ENCODE measurements at regions not wholly inside any gene's neighbourhood (a gene's known extent, or its start where the extent isn't known, plus 50 kb on each side); places are given as distances from the start of the nearest gene placed in this dataset.
"Not testable (repeated sequence)": the region's sequence is repeated elsewhere in the genome, so short reads cannot be mapped to it uniquely, and the experiment has no call there.

DNA sequence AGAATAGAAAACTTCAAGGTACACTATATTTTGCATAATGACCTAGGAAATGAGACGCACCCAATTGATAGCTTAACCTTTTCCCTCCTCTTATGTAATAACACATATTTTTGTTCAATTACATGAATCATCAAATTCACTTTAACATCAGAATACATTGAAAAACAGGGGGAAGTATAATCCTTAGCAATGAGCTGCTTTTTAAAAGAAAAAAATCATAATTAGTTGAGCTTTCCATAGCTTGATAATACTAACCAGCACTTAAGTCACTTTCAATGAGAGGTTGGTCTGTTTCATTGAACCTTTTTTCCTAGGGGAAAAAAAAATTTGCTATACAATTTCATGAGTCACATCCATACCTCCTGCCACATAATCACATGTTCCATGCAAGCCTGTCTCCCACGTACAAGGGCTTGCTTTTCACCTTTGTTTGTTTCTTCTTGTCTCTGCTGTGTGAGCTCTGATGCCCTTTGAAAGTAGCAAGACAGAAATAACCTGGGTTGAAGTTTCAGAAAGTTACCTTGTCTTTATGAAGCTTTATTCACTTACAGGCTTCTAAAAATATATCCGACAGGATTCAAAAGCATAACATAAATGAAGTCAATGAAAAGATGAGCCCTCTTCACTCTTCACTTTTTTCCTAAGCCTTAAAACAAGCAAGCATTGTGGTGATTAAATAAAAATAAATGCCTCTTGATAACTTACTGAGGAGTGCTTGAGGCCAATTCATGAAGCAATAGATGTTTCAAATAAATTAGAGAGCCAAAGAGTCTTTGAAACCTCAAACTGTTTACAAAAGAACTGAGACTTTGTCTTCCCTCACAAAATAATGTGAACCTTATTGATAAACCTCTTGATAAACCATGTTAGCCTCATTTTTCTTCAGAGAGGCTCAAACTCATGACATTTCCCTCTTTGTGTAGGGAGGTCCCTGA, 108.5 kb downstream of the FEM1C start:
- no peak for DNase-seq

DNA sequence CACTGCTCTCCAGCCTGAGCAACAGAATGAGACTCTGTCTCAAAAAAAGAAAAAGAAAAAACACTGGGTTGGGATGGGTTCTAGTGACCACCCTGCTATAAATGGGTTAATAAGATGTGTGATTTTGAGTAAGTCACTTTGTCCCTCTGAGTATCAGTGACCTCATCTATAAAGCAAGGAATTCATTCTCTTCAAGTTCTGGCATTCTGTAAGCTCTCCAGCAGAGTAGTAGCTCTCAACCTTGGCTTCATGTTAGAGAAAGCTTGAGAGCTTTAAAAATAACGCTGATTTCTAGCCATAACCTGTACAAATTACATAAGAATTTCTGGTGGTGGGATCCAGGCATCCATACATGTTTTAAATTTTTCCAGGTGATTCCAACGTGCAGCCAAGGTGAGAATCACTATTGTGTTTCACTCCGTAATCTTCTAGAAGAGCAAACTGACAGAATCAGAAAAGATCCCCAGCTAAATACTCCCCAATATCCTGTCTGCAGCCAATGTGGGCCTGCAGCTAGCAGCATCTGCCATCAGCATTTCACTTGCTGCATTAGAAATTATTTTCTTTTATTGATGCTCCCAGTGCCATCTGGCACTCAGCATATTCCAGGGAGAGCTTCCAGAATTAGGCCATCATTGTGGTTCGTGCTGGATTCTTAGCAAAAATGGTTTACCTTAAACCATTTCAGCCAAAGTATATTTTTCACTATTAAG, 109.4 kb downstream of the FEM1C start:
- DNase-seq: no peak

DNA sequence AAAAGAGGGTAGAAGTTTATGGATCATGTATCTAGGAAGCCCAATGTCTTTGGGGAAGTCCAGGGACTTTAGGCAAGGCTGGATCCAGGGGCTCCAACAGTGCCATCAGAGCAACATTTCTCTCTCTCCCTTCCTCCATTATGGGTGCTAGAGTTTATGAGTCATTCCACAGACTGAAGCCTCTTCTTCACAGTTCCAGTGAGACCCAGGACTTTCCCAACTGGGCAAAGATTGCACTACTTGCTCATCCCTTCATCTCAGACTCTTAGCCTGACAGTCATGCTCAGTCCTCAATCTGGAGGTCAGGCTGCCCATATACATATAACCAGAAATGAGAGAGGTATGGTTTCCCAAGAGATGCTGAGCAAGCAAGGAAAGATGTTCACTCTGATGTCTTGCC, 110.7 kb downstream of the FEM1C start:
- DNase-seq: no peak

DNA sequence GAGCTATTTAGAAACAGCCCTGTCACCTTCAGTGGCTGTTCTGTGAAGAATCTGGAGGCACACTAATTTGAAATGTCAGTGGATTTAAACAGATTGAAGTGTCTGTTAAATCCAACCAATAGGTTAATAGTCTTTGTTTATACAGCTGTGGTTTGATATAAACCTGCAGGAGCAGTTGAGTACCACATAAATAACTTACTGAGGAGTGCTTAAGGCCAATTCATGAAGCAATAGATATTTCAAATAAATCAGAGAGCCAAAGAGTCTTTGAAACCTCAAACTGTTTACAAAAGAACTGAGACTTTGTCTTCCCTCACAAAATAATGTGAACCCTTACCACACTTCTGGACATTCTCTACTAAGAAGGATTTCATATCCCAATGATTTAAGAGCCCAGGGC, 111.9 kb downstream of the FEM1C start:
- DNase-seq: no peak

DNA sequence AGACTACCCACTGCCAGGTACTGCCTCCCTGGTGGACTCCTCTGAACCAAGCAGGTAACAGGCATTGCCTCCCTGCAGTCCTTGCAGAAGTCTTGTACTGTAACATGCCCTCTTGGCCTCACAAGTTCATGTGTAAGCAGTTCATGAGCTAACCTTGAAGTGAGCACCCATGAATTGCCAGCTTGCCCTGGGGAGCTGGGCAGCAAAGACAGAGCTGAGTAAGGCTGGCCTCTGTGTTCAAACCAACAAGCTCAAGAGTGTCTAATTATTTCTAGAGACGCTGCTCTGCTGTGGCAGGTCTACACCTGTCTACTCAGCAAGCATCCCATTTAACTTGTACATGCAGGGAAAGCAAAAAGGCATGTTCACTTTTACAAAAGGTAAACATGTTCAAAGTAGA, 113.5 kb downstream of the FEM1C start:
- DNase-seq: no peak

DNA sequence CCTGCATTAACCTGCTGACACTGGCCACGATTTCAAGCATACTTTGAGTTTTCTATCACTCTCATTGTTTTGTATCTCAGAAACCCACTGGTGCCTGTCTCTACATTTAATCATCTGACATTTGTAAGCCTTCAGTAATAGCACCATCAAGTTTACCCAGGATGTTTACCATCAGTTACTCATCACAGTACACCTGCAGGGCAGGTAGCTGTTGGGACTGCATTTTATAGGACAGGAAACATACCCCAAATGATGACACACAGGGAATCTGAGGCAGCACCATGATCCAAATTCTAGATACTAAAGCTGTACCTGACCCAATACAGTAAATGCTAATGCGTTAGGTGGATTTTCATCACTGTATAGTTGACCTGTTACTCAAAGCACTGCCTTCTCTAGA, 114.2 kb downstream of the FEM1C start:
- no peak for DNase-seq

DNA sequence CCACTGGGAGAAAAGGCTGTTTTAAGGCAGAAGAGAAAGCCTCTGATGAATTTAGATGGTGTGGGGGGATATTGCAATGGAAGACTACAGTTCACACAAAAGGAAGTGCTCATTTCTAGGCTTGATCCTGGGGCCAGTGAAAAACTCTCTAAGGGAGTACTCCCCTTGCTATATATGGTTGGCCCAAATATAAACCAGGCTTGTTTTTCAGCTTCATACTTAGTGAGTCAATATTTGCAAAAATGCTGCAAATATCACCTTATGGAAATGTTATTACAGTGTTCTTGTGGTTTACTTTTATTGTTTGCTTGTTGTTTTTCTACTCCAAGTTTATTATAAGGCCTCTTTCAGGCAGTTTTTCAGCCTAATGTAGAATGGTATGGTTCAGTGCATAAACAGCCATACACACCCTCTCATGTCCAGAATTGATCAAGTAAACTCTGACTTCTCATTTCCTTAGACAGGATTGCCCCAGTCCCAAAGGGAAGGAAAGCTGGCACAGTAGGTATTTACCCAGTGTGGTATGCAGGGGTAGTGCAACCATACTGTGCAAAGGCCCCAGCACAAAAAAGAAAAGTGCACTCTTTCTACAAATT, 115.1 kb downstream of the FEM1C start:
- no peak for DNase-seq

DNA sequence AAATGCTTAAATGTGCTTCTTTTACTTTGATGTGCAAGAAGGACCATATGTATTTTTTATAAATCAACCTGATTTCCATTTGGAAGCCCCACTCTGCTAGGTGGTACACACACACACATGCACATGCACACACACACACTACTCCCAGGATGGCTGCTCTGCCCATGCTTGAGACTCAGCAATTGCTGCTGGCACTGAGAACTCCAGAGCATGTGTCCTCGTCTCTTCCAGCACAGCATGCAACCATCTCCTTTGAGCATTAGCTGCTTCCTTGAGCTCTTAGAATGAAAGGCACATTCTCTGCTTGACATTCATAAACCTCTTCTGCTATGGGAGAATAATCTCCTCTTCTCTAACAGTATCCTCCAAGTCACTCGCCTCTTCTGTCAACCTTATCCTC, 115.9 kb downstream of the FEM1C start:
- no peak for DNase-seq

DNA sequence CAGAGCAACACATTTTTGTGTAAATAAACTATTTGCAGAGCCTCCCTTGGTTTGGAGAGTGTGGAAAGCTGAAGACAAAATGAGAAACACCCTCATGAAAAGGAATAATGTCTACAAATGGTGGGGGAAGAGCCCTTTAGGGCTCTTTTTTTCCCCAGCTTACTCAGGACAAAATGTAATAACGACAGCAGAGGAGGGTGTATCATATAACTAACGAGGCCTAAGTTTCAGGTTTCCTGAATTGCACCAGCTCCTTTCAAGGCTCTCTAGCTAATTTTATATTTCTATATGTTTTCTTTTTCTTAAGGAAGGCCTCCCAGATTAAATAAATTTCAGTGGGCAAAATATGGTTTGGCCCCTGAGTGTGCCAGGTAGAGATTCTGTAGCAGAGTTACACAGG, 116.3 kb downstream of the FEM1C start:
- no peak for DNase-seq

DNA sequence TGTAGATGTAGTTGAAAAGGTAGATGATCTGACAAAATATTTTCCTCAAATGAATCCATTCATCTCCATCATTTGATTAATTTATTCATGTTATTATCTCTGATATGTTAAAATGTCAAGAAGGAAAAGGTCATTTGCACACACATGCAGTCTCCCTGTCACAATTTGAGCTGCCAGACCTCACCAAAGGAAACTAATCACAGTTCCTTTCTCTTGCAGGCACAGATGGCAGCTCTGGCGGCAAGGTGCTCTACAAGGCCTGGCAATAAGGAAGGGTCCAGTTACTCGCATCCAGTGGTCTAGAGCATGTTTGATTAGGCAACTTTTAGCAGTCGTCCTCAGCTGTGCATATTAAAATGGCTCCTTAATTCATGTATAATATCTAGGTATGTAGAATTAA, 120.1 kb downstream of the FEM1C start:
- no peak for DNase-seq

DNA sequence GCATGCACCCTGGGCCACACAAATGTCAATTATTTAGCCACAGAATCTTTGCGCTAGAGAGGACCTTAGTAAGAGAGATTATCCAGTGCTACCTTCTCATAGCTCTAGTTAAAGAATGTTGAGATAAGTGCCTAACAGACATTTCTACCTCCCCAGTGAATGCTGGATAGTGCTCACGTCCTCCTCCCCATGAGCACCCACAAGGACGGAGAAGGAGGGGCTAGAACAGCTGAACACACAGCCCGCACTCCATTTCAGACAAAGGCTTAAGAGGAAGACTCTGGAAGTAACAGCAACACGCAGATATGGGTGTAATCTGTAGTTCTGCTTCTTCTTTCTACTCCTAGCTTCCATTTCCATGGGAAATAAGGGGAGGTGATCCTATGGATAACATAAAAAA, 120.5 kb downstream of the FEM1C start:
- no peak for DNase-seq

DNA sequence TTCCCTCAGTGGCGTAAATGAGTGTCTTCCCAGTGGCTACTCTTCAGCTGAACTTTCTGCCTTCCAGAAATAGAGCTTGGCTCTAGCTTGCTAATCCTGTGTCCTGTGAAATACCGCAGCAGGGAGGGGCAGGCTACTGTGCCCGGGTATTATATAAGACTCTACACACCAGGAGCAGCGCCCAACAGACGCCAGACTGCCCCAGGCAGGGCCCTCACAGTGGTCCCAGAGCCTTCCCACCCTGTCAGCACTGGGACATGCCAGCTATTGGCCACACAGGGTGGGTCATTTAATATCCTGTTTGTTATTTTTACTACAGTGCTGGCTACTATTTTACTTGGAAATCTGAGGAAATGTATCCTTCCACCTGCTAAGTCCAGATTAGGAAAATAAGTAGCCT, 121.0 kb downstream of the FEM1C start:
- no peak for DNase-seq

DNA sequence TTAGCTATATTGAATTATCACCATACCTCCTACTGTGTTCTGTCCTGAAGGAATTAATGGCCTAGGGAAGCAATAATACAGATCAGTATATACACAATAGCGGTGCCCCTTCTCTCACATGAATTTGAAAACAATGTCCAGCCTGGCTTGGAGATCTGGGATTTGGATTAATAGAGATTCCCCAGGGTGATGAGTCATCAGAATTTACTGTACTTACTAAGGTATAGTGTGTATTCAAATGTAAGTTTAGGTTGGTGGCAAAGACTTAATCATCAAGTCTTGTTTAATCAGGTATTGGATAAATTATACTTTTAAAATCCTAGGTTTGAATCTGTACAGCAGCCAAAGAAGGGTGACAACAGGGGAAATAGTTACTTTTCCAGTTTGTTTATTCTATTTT, 121.5 kb downstream of the FEM1C start:
- DNase-seq: no peak

DNA sequence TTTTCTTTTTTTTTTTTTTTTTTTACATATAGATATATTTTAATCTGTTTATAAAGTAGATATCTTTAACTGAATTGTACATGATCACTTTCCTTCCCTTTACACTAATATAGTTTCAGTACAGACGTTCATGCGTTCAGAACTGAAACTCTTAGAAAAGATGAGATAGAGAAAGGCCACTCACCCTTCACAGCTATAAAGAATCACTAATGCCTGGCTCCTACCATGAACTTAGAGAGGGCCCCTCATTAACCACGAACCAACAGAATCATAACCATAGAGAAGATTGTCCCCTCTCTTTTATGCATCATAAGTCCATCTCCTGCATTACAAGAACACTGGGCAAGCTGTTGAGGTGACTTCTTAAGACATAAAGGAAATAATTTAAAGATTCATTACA, 123.8 kb downstream of the FEM1C start:
- DNase-seq: not testable (repeated sequence)

DNA sequence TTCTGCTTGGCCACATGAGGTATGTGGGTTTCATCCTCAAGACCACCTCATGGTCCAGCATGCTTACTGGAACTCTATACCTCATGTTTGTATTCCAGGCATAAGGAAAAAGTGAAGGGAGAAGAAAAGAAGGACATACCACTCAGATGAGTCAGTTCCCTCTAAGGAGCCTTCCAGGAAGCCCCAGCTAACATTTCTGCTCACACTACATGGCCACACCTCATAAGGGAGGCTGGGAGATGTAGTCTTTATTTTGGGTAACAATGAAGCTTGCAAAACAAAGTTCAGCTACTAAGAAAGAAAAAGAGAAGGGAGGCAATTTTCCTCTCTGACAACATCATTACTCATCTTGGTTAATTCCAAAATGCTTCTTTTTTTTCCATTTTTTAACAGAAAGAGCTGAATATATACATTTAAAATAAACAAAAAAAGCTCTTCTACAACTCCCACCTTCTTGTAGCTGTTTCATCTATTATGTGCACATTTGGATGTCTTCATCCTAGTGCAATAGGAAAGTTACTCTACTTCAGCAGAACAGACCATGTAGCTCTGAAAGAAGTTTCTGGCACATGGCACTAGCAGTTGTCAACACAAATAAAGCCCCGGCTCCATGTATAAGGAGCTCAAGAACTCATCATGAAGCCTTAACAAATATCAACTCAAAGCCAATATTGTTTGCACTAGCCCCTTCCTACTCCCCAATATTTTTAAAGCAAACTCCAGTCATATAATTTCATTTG, 123.6 kb upstream of the CCDC112 start:
- no peak for DNase-seq

DNA sequence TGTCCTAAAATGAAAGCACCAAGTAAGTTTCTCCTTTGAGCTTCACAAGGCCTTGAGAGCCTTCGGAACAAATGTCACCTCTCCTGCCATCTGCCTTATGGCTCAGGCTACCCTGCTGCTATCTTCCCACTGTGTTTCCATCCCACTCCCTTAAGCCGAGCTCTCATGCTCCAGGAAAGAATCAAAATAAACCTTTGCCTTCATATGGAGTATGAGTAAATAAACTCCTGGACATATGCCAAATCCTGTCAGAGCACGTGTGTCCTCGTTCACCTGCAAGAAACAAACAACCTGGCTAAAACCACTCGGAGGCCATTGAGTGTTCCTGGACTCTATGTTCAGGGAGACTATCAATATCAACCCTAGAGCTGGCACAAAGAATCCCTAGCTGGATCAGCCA, 122.3 kb upstream of the CCDC112 start:
- DNase-seq: no peak

DNA sequence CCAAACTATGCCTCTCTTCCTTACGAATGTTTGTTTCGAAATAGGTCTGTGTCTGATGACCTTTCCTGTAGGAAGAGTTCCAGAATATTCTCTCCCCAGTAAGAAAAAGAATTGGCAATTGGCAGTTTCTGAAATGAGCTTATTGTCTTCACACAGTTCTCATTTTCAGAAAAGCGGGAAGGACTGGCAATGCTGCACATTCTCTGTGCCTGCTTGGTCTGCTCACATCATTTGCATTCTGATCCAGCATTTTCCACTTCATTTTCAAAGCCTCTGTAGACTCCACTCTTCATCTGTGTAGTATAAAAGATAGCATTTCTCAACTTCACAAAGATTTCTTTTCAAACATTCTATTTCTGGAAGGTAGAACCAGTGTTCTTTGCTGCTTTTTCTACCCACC, 120.6 kb upstream of the CCDC112 start:
- no peak for DNase-seq

DNA sequence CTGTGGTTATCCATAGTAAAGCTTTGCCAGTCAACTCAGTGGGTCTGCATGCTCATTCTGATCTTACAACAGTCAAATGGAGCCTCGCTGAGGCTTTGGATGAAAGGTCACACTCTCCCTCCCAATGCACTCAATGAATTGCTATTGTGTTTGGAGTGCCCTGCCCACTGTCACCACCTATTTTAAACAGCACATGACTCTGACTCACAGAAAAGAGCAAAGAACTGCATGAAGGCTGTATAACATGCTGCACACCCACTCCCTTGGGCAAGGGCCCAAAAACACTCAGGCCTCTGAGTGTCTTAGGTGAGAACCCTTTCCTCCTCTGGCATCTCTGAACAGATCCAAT, 118.7 kb upstream of the CCDC112 start:
- DNase-seq: no peak

DNA sequence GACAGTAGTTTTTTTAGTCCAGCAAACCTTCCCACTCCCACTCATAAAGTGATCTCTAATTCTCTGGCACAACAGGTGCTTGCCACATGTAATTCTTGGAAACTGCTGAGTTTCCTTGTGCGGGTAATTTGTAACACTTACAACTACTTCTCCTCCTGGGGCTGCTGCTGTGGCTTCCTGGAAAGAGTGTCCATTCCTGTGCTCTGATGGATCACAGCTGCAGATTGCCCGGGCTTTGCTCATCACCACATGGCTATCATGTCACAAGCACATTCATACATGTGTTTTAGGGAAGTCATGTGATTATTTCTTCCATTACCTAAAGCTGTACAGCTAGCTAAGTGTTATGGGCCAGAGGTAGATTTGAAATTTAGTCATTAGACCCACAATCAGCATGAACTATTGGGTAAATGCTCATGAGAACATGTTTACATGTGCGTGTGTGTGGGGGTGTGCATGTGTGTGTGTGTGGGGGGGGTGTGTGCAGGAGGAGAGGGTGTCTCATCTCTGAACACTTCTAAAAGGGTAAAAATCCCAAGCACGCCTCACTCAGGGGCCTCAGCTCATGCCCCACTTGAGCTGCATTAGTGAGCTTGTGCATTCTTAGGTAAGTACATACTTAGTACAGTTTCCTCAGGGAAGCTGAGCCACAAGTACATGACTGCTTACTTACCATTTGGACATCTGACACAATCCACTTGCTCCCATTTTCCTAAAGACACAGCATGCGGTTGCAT, 118.1 kb upstream of the CCDC112 start:
- DNase-seq: no peak

DNA sequence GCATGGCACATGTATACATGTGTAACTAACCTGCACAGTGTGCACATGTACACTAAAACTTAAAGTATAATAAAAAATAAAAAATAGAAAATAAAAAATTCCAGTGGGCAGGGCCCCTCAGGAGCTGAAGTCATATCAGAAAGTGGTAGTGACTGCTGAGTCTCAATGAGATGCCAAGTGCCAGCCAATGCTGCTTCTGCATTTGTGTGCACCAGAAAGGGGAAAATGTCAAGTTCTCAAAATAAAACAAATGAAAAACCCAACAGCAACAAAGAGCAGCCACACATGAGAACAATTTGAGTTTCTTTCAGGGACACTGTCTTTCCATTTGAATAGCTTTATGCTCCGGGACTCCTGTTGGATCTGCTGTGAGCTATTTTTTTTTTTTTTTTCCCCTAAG, 117.2 kb upstream of the CCDC112 start:
- no peak for DNase-seq

DNA sequence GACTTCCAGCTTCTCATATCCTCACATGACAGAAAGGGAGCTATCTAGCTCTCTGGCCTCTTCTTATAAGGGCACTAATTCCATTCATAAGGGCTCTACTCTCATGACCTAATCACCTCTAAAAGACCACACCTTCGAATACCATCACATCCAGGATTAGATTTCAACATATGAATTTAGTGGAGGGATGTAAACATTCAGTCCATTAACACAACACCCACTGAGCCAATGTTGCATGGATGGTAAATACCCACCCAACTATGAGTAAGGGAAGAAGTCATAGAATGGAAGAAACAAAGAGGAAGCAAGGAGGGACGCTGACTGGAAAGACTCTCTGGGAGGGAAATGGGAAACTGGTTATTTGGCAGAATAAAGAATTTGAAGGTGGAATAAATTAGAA, 112.6 kb upstream of the CCDC112 start:
- DNase-seq: no peak

DNA sequence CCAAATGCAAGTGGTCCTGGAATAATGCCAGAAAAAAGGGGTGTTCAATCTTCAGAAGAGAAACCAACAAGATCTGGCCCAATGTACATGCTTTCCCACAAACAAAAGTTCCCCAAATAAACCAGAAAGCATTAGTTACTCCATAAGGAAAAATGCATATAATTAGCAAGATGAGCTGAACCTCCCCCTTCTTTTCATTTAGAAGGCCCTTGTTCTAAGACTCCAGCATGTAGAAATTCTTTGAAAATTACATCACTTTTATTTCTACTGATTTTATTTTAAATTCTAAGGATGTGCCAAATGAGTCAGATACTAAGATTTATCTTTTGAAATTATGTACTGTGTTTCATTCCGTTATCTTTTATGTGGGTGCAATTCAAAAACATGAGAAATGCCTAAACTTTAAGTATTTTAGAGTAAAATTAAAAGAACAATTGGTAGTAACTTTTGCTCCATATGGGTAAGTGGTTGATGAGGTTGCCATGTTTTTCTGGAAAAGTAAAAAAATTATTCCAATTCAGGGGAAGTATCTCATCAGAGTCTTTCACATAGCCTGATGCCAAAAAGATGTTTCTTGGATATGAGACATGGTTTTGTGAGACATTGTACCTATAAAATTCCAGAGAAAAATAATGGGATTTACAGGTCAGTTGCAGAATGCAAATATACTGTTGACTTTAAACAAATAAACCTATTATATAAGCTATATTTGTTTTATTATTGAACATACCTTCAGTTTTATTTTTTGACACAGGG, 106.5 kb upstream of the CCDC112 start:
- no peak for DNase-seq

Measured in CD4-positive, alpha-beta T cell treated with Interleukin-1 beta for 1 hour (primary cell).